H1 (cell line): ENCODE measurements at regions not wholly inside any gene's neighbourhood (a gene's known extent, or its start where the extent isn't known, plus 50 kb on each side); places are given as distances from the start of the nearest gene placed in this dataset.

Source experiments
- CTCF ChIA-PET: fragments of 300-600 bp; sonication (Branson Sonifier 250); formaldehyde crosslinking; loops from one replicate; lab custom pipeline; 2021; ENCODE audit not compliant: partially characterized antibody; lab: Charles Lee
- POLR2A ChIA-PET: fragments of 300-600 bp; sonication (Branson Sonifier 250); formaldehyde crosslinking; loops from one replicate; lab custom pipeline; 2021; ENCODE audit warnings: inconsistent platforms; ENCODE audit not compliant: partially characterized antibody; lab: Charles Lee
- DNase-seq, 2 experiments: peaks; one replicate each; pipeline versions ENCODE4 v3.0.0 to v3.0.0-alpha.2; 2010 to 2022; ENCODE audit warnings: low spot score in 2 of 2, low read depth in 1 of 2, mixed read lengths in 1 of 2
- FAIRE-seq: peaks from 2 replicates; lab custom pipeline; 2011; peaks lifted over from hg19 to GRCh38; lab: Jason Lieb, UNC
- H2AFZ ChIP-seq: 2 replicates; pipeline ENCODE4 v1.8.1; 2012; ENCODE audit warnings: low read length, inconsistent platforms
- H2AK5ac ChIP-seq: 2 replicates; pipeline ENCODE4 v1.6.1; 2013; ENCODE audit warnings: low read depth, low read length
- H2BK120ac ChIP-seq: replicated peaks from 2 replicates; pipeline ENCODE3; 2013; ENCODE audit warnings: low read depth, low read length, inconsistent platforms
- H2BK12ac ChIP-seq: 2 replicates; pipeline ENCODE4 v1.6.1; 2013; ENCODE audit warnings: low read depth, low read length
- H2BK15ac ChIP-seq: 2 replicates; pipeline ENCODE4 v1.6.1; 2013; ENCODE audit warnings: low read length
- H2BK20ac ChIP-seq: 2 replicates; pipeline ENCODE4 v1.6.1; 2013; ENCODE audit warnings: low read length
- H2BK5ac ChIP-seq: 2 replicates; pipeline ENCODE4 v1.6.1; 2013; ENCODE audit warnings: low read depth, low read length
- H3K14ac ChIP-seq: 2 replicates; pipeline ENCODE4 v1.6.1; 2013; ENCODE audit warnings: inconsistent platforms; ENCODE audit not compliant: insufficient read length
- H3K18ac ChIP-seq: 2 replicates; pipeline ENCODE4 v1.6.1; 2013; ENCODE audit warnings: low read length; ENCODE audit errors: extremely low read depth
- H3K23ac ChIP-seq: 2 replicates; pipeline ENCODE4 v1.6.1; 2013; ENCODE audit warnings: inconsistent platforms; ENCODE audit not compliant: insufficient read length
- H3K23me2 ChIP-seq: 2 replicates; pipeline ENCODE4 v1.6.1; 2013; ENCODE audit warnings: low read depth, low read length
- H3K27ac ChIP-seq: 2 replicates; pipeline ENCODE4 v1.6.1; 2011; ENCODE audit warnings: low read depth, low read length, inconsistent platforms
- H3K27me3 ChIP-seq, 4 experiments: replicated peaks in 1 of 4; 1 replicate in 1 of 4; 2 replicates in 3 of 4; pipeline versions ENCODE4 v1.6.1 to v1.8.1; 2011 to 2013; ENCODE audit warnings: low read length in 3 of 4, mild to moderate bottlenecking in 3 of 4, inconsistent platforms in 2 of 4, mixed read lengths in 2 of 4, moderate library complexity in 1 of 4; ENCODE audit not compliant: control insufficient read depth in 3 of 4, insufficient read depth in 3 of 4; ENCODE audit errors: extremely low read depth in 1 of 4
- H3K36me3 ChIP-seq, 4 experiments: 2 replicates each; pipeline versions ENCODE4 v1.6.1 to v1.8.1; 2011 to 2013; ENCODE audit warnings: mild to moderate bottlenecking in 4 of 4, low read length in 3 of 4, moderate library complexity in 2 of 4, control low read depth in 1 of 4, inconsistent platforms in 1 of 4; ENCODE audit not compliant: insufficient read depth in 4 of 4, control insufficient read depth in 2 of 4
- H3K4ac ChIP-seq: replicated peaks from 2 replicates; pipeline ENCODE3; 2013; ENCODE audit warnings: low read length, low read depth, mixed read lengths, inconsistent platforms; ENCODE audit not compliant: insufficient read length
- H3K4me1 ChIP-seq, 4 experiments: replicated peaks in 1 of 4; 1 replicate in 1 of 4; 2 replicates in 3 of 4; pipeline versions ENCODE4 v1.6.1 to v1.8.1; 2011 to 2013; ENCODE audit warnings: low read length in 3 of 4, inconsistent platforms in 2 of 4, mixed read lengths in 1 of 4; ENCODE audit not compliant: insufficient read depth in 4 of 4, control insufficient read depth in 3 of 4
- H3K4me2 ChIP-seq, 2 experiments: 2 replicates each; pipeline versions ENCODE4 v1.6.1 to v1.8.1; 2011 to 2013; ENCODE audit warnings: low read depth in 2 of 2, low read length in 2 of 2, control low read depth in 1 of 2, inconsistent platforms in 1 of 2, mild to moderate bottlenecking in 1 of 2; ENCODE audit not compliant: insufficient read depth in 1 of 2
- H3K4me3 ChIP-seq, 4 experiments: fragments of 200-600, 300-600 bp in 1 of 4; sonication (generic), shearing (Covaris generic), sonication (Bioruptor Twin) in 1 of 4; 2 replicates each; pipeline versions ENCODE4 v1.5.1 to v1.8.1; 2011 to 2016; ENCODE audit warnings: low read length in 4 of 4, low read depth in 3 of 4, control low read depth in 2 of 4, inconsistent platforms in 2 of 4, mild to moderate bottlenecking in 2 of 4, mixed read lengths in 1 of 4, moderate library complexity in 1 of 4; ENCODE audit not compliant: insufficient read depth in 2 of 4; ENCODE audit errors: extremely low read depth in 1 of 4
- H3K56ac ChIP-seq: replicated peaks from 2 replicates; pipeline ENCODE3; 2013; ENCODE audit warnings: low read depth, mild to moderate bottlenecking, mixed read lengths, low read length, inconsistent platforms; ENCODE audit not compliant: insufficient read length
- H3K79me1 ChIP-seq: 2 replicates; pipeline ENCODE4 v1.6.1; 2013; ENCODE audit warnings: low read depth, low read length, control low read depth
- H3K79me2 ChIP-seq, 2 experiments: 2 replicates each; pipeline versions ENCODE4 v1.6.1 to v1.8.1; 2012 to 2013; ENCODE audit warnings: low read length in 2 of 2, mild to moderate bottlenecking in 2 of 2, inconsistent platforms in 1 of 2; ENCODE audit not compliant: insufficient read depth in 2 of 2, control insufficient read depth in 1 of 2
- H3K9ac ChIP-seq, 4 experiments: replicated peaks in 1 of 4; 1 replicate in 1 of 4; 2 replicates in 3 of 4; pipeline versions ENCODE4 v1.6.1 to v1.8.1; 2011 to 2013; ENCODE audit warnings: low read depth in 3 of 4, low read length in 3 of 4, control low read depth in 2 of 4, mild to moderate bottlenecking in 2 of 4, moderate library complexity in 2 of 4, inconsistent platforms in 1 of 4; ENCODE audit errors: extremely low read depth in 1 of 4
- H3K9me3 ChIP-seq, 2 experiments: 2 replicates each; pipeline versions ENCODE4 v1.6.1 to v1.8.1; 2012 to 2013; ENCODE audit warnings: mild to moderate bottlenecking in 2 of 2, moderate library complexity in 2 of 2, control low read depth in 1 of 2, inconsistent platforms in 1 of 2, low read depth in 1 of 2, low read length in 1 of 2, mixed read lengths in 1 of 2; ENCODE audit not compliant: insufficient read depth in 2 of 2
- H4K20me1 ChIP-seq, 2 experiments: replicated peaks in 1 of 2; 2 replicates each; pipeline versions ENCODE3 to v1.8.1; 2011 to 2013; ENCODE audit warnings: inconsistent platforms in 2 of 2, low read length in 2 of 2, mild to moderate bottlenecking in 1 of 2; ENCODE audit not compliant: insufficient read depth in 2 of 2, control insufficient read depth in 1 of 2
- H4K5ac ChIP-seq: 2 replicates; pipeline ENCODE4 v1.6.1; 2013; ENCODE audit warnings: low read length, low read depth, mixed read lengths, inconsistent platforms; ENCODE audit not compliant: insufficient read length
- H4K8ac ChIP-seq: 2 replicates; pipeline ENCODE4 v1.8.0; 2013; ENCODE audit warnings: mild to moderate bottlenecking, moderate library complexity, low read length, inconsistent platforms; ENCODE audit not compliant: insufficient read depth; ENCODE audit errors: extremely low read depth
- H4K91ac ChIP-seq: replicated peaks from 2 replicates; pipeline ENCODE3; 2013; ENCODE audit warnings: low read length, mixed read lengths, inconsistent platforms; ENCODE audit not compliant: insufficient read length
- BACH1 ChIP-seq: IDR thresholded peaks from 2 replicates; pipeline ENCODE4 v1.6.1; 2012; ENCODE audit warnings: low read length, improper control_type of control experiment
- BCL11A ChIP-seq, 2 experiments: IDR thresholded peaks; one replicate each; pipeline ENCODE4 v1.6.1; 2011; ENCODE audit warnings: low read depth in 2 of 2, low read length in 2 of 2, mild to moderate bottlenecking in 2 of 2
- CHD1 ChIP-seq: IDR thresholded peaks from 2 replicates; pipeline ENCODE4 v1.6.1; 2012; ENCODE audit warnings: low read depth, low read length, improper control_type of control experiment
- CREB1 ChIP-seq: IDR thresholded peaks from 2 replicates; pipeline ENCODE4 v1.6.1; 2012; ENCODE audit warnings: inconsistent platforms
- CTBP2 ChIP-seq: IDR thresholded peaks from 2 replicates; pipeline ENCODE4 v1.7.0; 2011; ENCODE audit warnings: borderline replicate concordance, mild to moderate bottlenecking, moderate library complexity, mixed read lengths, low read length; ENCODE audit not compliant: insufficient read depth, insufficient read length
- FOSL1 ChIP-seq: IDR thresholded peaks from 2 replicates; pipeline ENCODE4 v1.6.1; 2011; ENCODE audit warnings: mild to moderate bottlenecking, low read depth, low read length, moderate library complexity; ENCODE audit not compliant: insufficient read depth
- GTF2F1 ChIP-seq: IDR thresholded peaks from 2 replicates; pipeline ENCODE4 v1.6.1; 2012; ENCODE audit warnings: low read depth, low read length, improper control_type of control experiment, borderline replicate concordance
- HDAC2 ChIP-seq, 2 experiments: fragments of 300-600 bp in 1 of 2; sonication (generic) in 1 of 2; IDR thresholded peaks; 2 replicates each; pipeline ENCODE4 v1.6.1; 2011 to 2012; ENCODE audit warnings: low read depth in 2 of 2, low read length in 2 of 2, mild to moderate bottlenecking in 2 of 2, moderate library complexity in 2 of 2, borderline replicate concordance in 1 of 2, inconsistent platforms in 1 of 2
- HDAC6 ChIP-seq: IDR thresholded peaks from one replicate; pipeline ENCODE4 v1.7.1; 2012; ENCODE audit warnings: low read depth, mild to moderate bottlenecking, inconsistent platforms, low read length, moderate library complexity
- POLR2AphosphoS5 ChIP-seq: IDR thresholded peaks from 2 replicates; pipeline ENCODE4 v1.6.1; 2011; ENCODE audit warnings: low read depth, low read length
- SP1 ChIP-seq: IDR thresholded peaks from 2 replicates; pipeline ENCODE4 v1.6.1; 2011; ENCODE audit warnings: low read depth, low read length
- ZNF274 ChIP-seq: IDR thresholded peaks from 2 replicates; pipeline ENCODE4 v1.7.0; 2012; ENCODE audit warnings: low read length, borderline replicate concordance; ENCODE audit errors: extremely low read depth
- WGBS, 2 experiments: shearing (Covaris generic) in 1 of 2; methylation state at CpG; one replicate each; pipeline versions ENCODE4 v1.1.6 to v1.1.7; 2013 to 2015; ENCODE audit warnings: low lambda C conversion rate in 2 of 2, mixed read lengths in 2 of 2, inconsistent platforms in 1 of 2, low coverage in 1 of 2, missing lambda C conversion rate in 1 of 2; ENCODE audit not compliant: insufficient replicate concordance in 2 of 2, insufficient coverage in 1 of 2, insufficient read length in 1 of 2; ENCODE audit errors: extremely low coverage in 1 of 2, missing lambda C conversion rate in 1 of 2; 5-methylcytosine and 5-hydroxymethylcytosine counted together
- TF ChIP-seq, protein P1 (sequence below): IDR thresholded peaks from 2 replicates; pipeline ENCODE4 v1.6.1; 2012; ENCODE audit warnings: inconsistent platforms
- TF ChIP-seq, protein P2 (sequence below): IDR thresholded peaks from 2 replicates; pipeline ENCODE4 v1.6.1; 2012; ENCODE audit warnings: low read length, inconsistent platforms

- no peaks in the 10 kb centered on the region for H3K79me2 ChIP-seq
- H2AFZ ChIP-seq = no peak overlapping the region
- H3K56ac ChIP-seq = no peak overlapping the region
- no peaks in the 10 kb centered on the region for H3K27me3 ChIP-seq
- no peak overlapping the region for H2BK5ac ChIP-seq
- H3K4me2 ChIP-seq = no peak overlapping the region
- H3K9ac ChIP-seq = no peak overlapping the region
- H2BK12ac ChIP-seq = no peak overlapping the region
- no peak for FAIRE-seq
- no peak overlapping the region for H3K18ac ChIP-seq
- H4K5ac ChIP-seq = no peak overlapping the region
- no peak overlapping the region for H3K23ac ChIP-seq
- no peak overlapping the region for H2AK5ac ChIP-seq
- CTCF ChIA-PET = no interaction called here
- H3K79me1 ChIP-seq = no peaks in the 10 kb centered on the region
- H3K4ac ChIP-seq = no peak overlapping the region
- no peak overlapping the region for H3K14ac ChIP-seq
- H3K4me1 ChIP-seq = no peaks in the 10 kb centered on the region
- no peak overlapping the region for H3K4me3 ChIP-seq
- no peaks in the 10 kb centered on the region for H3K36me3 ChIP-seq
- no peak overlapping the region for H2BK20ac ChIP-seq
- no peak overlapping the region for H4K8ac ChIP-seq
- POLR2A ChIA-PET = no interaction called here
- H3K23me2 ChIP-seq = no peaks in the 10 kb centered on the region
- no peaks in the 10 kb centered on the region for H3K9me3 ChIP-seq
- no peak overlapping the region for H2BK120ac ChIP-seq
- H2BK15ac ChIP-seq = no peak overlapping the region
- DNase-seq = no peak
- 83% methylated on average over 1 of the region's 1 CpG; no CpG with 5 or more reads in 1 of the 2 experiments for WGBS, 2 experiments
- H3K27ac ChIP-seq = no peak overlapping the region
- H4K20me1 ChIP-seq = no peaks in the 10 kb centered on the region
- H4K91ac ChIP-seq = no peak overlapping the region
- TF ChIP-seq BCL11A (IDR thresholded peaks at IDR 0.05; ENCODE audit: low read depth in 2 of 2, low read length in 2 of 2) (no peak), HDAC6 (no peak), BACH1 (no peak), CHD1 (no peak), GTF2F1 (no peak), POLR2AphosphoS5 (no peak), CREB1 (no peak), HDAC2 (IDR thresholded peaks at IDR 0.05; ENCODE audit: borderline replicate concordance in 1 of 2, low read depth in 2 of 2, low read length in 2 of 2) (no peak), FOSL1 (no peak), ZNF274 (no peak), SP1 (no peak), CTBP2 (no peak)
- TF ChIP-seq, protein P1, sequence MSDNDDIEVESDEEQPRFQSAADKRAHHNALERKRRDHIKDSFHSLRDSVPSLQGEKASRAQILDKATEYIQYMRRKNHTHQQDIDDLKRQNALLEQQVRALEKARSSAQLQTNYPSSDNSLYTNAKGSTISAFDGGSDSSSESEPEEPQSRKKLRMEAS = no peak
- TF ChIP-seq, protein P2, sequence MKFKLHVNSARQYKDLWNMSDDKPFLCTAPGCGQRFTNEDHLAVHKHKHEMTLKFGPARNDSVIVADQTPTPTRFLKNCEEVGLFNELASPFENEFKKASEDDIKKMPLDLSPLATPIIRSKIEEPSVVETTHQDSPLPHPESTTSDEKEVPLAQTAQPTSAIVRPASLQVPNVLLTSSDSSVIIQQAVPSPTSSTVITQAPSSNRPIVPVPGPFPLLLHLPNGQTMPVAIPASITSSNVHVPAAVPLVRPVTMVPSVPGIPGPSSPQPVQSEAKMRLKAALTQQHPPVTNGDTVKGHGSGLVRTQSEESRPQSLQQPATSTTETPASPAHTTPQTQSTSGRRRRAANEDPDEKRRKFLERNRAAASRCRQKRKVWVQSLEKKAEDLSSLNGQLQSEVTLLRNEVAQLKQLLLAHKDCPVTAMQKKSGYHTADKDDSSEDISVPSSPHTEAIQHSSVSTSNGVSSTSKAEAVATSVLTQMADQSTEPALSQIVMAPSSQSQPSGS = no peak
Observed at GRCh38 chr7:125130173-125130572, 200.5 kb upstream of the POT1 start.
